ENCODE measurements at regions not wholly inside any gene's neighbourhood (a gene's known extent, or its start where the extent isn't known, plus 50 kb on each side); places are given as distances from the start of the nearest gene placed in this dataset.

DNA sequence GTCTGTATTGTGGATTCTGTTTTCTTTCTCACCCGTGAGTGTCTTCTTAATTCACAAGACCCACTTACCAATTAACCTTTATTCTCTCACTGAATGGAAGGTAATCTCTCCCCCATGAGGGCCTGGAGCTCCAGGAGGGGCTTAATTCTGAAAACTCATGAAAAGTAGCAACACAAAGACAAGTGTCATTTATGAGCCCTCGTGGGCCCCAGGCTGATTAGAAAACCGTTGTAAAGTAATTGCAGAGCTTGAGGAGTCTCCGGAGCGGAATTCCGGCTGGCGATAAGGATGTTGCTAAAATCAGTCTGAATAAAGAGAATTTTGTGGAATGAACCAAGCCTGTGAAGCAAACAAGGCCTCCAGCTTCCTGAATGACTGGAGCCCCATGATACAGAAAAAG lies 301.5 kb downstream of the HAPSTR1 start:
- no peak for TF ChIP-seq YY1 (IDR thresholded peaks at IDR 0.05; ENCODE audit: low read depth)
- no peak for TF ChIP-seq EP300 (IDR thresholded peaks at IDR 0.05; ENCODE audit: borderline replicate concordance)
- TF ChIP-seq, protein P1, sequence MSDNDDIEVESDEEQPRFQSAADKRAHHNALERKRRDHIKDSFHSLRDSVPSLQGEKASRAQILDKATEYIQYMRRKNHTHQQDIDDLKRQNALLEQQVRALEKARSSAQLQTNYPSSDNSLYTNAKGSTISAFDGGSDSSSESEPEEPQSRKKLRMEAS (IDR thresholded peaks at IDR 0.05): no peak
- no peak for TF ChIP-seq NFIC (IDR thresholded peaks at IDR 0.05)
- no peak for TF ChIP-seq TAF1 (IDR thresholded peaks at IDR 0.05; ENCODE audit: low read depth)
- no peak for TF ChIP-seq FOXM1 (IDR thresholded peaks at IDR 0.05; ENCODE audit: borderline replicate concordance, low read depth)
- TF ChIP-seq CREB1 (IDR thresholded peaks at IDR 0.05; ENCODE audit: low read depth): no peak

DNA sequence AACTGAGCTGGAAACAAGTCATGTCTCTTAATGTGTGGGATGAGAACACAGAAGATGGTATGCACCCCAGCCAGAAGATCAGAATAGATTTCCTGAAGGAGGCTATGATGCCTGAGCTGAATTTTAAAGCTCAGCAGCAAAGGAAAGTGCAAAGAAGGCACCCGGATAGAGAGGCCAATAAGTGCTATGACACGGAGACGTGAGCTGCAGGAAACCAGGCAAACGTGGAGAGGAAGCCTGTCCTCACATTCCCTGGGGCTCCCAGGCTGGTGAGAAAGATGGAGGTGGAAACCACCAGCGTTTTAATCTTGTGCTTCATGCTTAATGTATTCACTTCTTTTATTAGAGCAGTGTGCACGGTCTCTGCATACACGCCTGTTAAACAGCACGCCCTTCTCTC lies 302.1 kb downstream of the HAPSTR1 start:
- TF ChIP-seq, protein P2, sequence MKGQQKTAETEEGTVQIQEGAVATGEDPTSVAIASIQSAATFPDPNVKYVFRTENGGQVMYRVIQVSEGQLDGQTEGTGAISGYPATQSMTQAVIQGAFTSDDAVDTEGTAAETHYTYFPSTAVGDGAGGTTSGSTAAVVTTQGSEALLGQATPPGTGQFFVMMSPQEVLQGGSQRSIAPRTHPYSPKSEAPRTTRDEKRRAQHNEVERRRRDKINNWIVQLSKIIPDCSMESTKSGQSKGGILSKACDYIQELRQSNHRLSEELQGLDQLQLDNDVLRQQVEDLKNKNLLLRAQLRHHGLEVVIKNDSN (IDR thresholded peaks at IDR 0.05): no peak
- TF ChIP-seq, protein P1 (IDR thresholded peaks at IDR 0.05): no peak
- TF ChIP-seq TAF1 (IDR thresholded peaks at IDR 0.05; ENCODE audit: low read depth): no peak
- TF ChIP-seq YY1 (IDR thresholded peaks at IDR 0.05; ENCODE audit: low read depth): no peak
- TF ChIP-seq RAD21 (IDR thresholded peaks at IDR 0.05; ENCODE audit: low read depth): no peak
- TF ChIP-seq CREB1 (IDR thresholded peaks at IDR 0.05; ENCODE audit: low read depth): no peak
- no peak for TF ChIP-seq EGR1 (IDR thresholded peaks at IDR 0.05)
- no peak for TF ChIP-seq ZBTB7A (IDR thresholded peaks at IDR 0.05; ENCODE audit: low read depth)
- no peak for TF ChIP-seq TCF12 (IDR thresholded peaks at IDR 0.05; ENCODE audit: low read depth)
- TF ChIP-seq CEBPB (IDR thresholded peaks at IDR 0.05): no peak
- TF ChIP-seq NFIC (IDR thresholded peaks at IDR 0.05): no peak
- no peak for TF ChIP-seq TEAD4 (IDR thresholded peaks at IDR 0.05)
- no peak for TF ChIP-seq EP300 (IDR thresholded peaks at IDR 0.05; ENCODE audit: borderline replicate concordance)
- no peak for TF ChIP-seq FOXM1 (IDR thresholded peaks at IDR 0.05; ENCODE audit: borderline replicate concordance, low read depth)
- TF ChIP-seq, protein P3, sequence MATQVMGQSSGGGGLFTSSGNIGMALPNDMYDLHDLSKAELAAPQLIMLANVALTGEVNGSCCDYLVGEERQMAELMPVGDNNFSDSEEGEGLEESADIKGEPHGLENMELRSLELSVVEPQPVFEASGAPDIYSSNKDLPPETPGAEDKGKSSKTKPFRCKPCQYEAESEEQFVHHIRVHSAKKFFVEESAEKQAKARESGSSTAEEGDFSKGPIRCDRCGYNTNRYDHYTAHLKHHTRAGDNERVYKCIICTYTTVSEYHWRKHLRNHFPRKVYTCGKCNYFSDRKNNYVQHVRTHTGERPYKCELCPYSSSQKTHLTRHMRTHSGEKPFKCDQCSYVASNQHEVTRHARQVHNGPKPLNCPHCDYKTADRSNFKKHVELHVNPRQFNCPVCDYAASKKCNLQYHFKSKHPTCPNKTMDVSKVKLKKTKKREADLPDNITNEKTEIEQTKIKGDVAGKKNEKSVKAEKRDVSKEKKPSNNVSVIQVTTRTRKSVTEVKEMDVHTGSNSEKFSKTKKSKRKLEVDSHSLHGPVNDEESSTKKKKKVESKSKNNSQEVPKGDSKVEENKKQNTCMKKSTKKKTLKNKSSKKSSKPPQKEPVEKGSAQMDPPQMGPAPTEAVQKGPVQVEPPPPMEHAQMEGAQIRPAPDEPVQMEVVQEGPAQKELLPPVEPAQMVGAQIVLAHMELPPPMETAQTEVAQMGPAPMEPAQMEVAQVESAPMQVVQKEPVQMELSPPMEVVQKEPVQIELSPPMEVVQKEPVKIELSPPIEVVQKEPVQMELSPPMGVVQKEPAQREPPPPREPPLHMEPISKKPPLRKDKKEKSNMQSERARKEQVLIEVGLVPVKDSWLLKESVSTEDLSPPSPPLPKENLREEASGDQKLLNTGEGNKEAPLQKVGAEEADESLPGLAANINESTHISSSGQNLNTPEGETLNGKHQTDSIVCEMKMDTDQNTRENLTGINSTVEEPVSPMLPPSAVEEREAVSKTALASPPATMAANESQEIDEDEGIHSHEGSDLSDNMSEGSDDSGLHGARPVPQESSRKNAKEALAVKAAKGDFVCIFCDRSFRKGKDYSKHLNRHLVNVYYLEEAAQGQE (IDR thresholded peaks at IDR 0.05; ENCODE audit: low read depth): no peak

DNA sequence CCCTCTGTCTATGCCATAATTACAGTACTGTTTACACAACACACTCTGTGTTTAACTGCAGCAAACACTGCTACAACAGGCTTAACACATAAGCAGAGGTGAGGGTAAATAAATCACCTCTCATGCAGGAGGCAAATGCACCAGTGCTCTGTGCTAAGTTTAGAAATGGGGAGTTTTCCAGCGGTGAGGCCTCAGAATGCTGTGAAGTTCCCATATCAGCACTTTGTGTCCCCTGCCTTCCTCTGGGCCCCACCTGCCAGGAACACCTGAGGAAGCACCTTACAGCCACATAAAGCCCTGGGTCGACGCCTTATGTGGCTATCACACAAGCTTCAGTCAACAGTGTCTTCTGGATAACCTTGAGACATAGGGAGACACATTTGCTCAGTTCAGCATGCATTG lies 304.5 kb downstream of the HAPSTR1 start:
- no peak for TF ChIP-seq TAF1 (IDR thresholded peaks at IDR 0.05; ENCODE audit: low read depth)
- TF ChIP-seq, protein P3 (IDR thresholded peaks at IDR 0.05; ENCODE audit: low read depth): no peak
- TF ChIP-seq CEBPB (IDR thresholded peaks at IDR 0.05): no peak
- no peak for TF ChIP-seq ZBTB7A (IDR thresholded peaks at IDR 0.05; ENCODE audit: low read depth)
- no peak for TF ChIP-seq CREB1 (IDR thresholded peaks at IDR 0.05; ENCODE audit: low read depth)
- TF ChIP-seq NFIC (IDR thresholded peaks at IDR 0.05): no peak
- no peak for TF ChIP-seq YY1 (IDR thresholded peaks at IDR 0.05; ENCODE audit: low read depth)
- TF ChIP-seq EGR1 (IDR thresholded peaks at IDR 0.05): no peak
- no peak for TF ChIP-seq TCF12 (IDR thresholded peaks at IDR 0.05; ENCODE audit: low read depth)
- no peak for TF ChIP-seq EP300 (IDR thresholded peaks at IDR 0.05; ENCODE audit: borderline replicate concordance)
- TF ChIP-seq, protein P2 (IDR thresholded peaks at IDR 0.05): no peak
- no peak for TF ChIP-seq FOXM1 (IDR thresholded peaks at IDR 0.05; ENCODE audit: borderline replicate concordance, low read depth)
- TF ChIP-seq TEAD4 (IDR thresholded peaks at IDR 0.05): no peak
- no peak for TF ChIP-seq RAD21 (IDR thresholded peaks at IDR 0.05; ENCODE audit: low read depth)
- TF ChIP-seq, protein P1 (IDR thresholded peaks at IDR 0.05): no peak

DNA sequence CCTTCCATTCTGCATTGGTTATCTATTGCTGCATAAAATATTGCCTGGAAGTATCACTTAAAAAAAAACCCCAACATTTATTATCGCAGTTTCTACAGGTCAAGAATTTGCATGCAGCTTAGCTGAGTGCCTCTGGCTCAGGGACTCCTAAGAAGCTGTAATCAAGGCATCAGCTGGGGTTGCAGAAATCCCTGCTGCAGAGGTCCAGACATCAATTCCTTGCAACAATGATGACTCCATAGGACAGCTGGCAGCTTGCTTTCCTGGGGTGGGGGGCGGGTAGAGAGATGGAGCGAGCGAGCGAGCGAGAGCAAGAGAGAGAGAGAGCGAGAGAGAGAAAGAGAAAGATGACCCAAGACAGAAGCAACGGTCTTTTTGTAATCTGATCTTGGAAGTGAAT lies 308.1 kb downstream of the HAPSTR1 start:
- TF ChIP-seq CEBPB (IDR thresholded peaks at IDR 0.05) (no peak), RAD21 (IDR thresholded peaks at IDR 0.05; ENCODE audit: low read depth) (no peak), TCF12 (IDR thresholded peaks at IDR 0.05; ENCODE audit: low read depth) (no peak), TAF1 (IDR thresholded peaks at IDR 0.05; ENCODE audit: low read depth) (no peak), YY1 (IDR thresholded peaks at IDR 0.05; ENCODE audit: low read depth) (no peak), FOXM1 (IDR thresholded peaks at IDR 0.05; ENCODE audit: borderline replicate concordance, low read depth) (no peak), CREB1 (IDR thresholded peaks at IDR 0.05; ENCODE audit: low read depth) (no peak), ZBTB7A (IDR thresholded peaks at IDR 0.05; ENCODE audit: low read depth) (no peak)
- TF ChIP-seq, protein P1 (IDR thresholded peaks at IDR 0.05): no peak
- TF ChIP-seq, protein P2 (IDR thresholded peaks at IDR 0.05): no peak

DNA sequence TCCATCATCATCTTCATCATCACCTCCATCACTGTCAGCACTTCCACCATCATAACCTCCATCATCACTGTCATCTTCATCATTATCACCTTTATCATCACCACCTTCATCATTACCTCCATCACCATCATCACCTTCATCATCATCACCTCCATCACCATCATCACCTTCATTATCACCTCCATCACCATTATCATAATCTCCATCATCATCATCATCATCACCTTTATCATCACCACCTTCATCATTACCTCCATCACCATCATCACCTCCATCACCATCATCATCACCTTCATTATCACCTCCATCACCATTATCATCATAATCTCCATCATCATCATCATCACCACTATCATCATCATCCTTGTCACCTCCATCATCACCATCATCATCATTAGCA lies 309.7 kb downstream of the HAPSTR1 start:
- TF ChIP-seq YY1 (IDR thresholded peaks at IDR 0.05; ENCODE audit: low read depth): no peak
- no peak for TF ChIP-seq TAF1 (IDR thresholded peaks at IDR 0.05; ENCODE audit: low read depth)
- TF ChIP-seq RAD21 (IDR thresholded peaks at IDR 0.05; ENCODE audit: low read depth): no peak
- TF ChIP-seq EP300 (IDR thresholded peaks at IDR 0.05; ENCODE audit: borderline replicate concordance): no peak
- no peak for TF ChIP-seq CEBPB (IDR thresholded peaks at IDR 0.05)
- no peak for TF ChIP-seq TEAD4 (IDR thresholded peaks at IDR 0.05)
- TF ChIP-seq, protein P3 (IDR thresholded peaks at IDR 0.05; ENCODE audit: low read depth): no peak
- TF ChIP-seq, protein P1 (IDR thresholded peaks at IDR 0.05): no peak
- no peak for TF ChIP-seq ZBTB7A (IDR thresholded peaks at IDR 0.05; ENCODE audit: low read depth)
- no peak for TF ChIP-seq NFIC (IDR thresholded peaks at IDR 0.05)
- TF ChIP-seq CREB1 (IDR thresholded peaks at IDR 0.05; ENCODE audit: low read depth): no peak
- no peak for TF ChIP-seq TCF12 (IDR thresholded peaks at IDR 0.05; ENCODE audit: low read depth)
- TF ChIP-seq, protein P2 (IDR thresholded peaks at IDR 0.05): no peak
- TF ChIP-seq FOXM1 (IDR thresholded peaks at IDR 0.05; ENCODE audit: borderline replicate concordance, low read depth): no peak
- TF ChIP-seq EGR1 (IDR thresholded peaks at IDR 0.05): no peak

Measured in Ishikawa (cell line).